ENCODE measurements at regions not wholly inside any gene's neighbourhood (a gene's known extent, or its start where the extent isn't known, plus 50 kb on each side); places are given as distances from the start of the nearest gene placed in this dataset.
"Not testable (repeated sequence)": the region's sequence is repeated elsewhere in the genome, so short reads cannot be mapped to it uniquely, and the experiment has no call there.

- no peaks in the 10 kb centered on the region for H3K9me3 ChIP-seq (ENCODE audit: control insufficient read depth in 2 of 3, insufficient read depth in 1 of 3, low read length in 3 of 3)
- H3K4me3 ChIP-seq (ENCODE audit: low read length in 3 of 3), result no peak overlapping the region
- H3K9ac ChIP-seq (ENCODE audit: low read length in 3 of 3), result no peak overlapping the region
- TF ChIP-seq CTCF (IDR thresholded peaks at IDR 0.05; ENCODE audit: borderline replicate concordance, extremely low read depth, insufficient read depth), result no peak
- no peak for DNase-seq
- no peaks in the 10 kb centered on the region for H3K36me3 ChIP-seq (ENCODE audit: control insufficient read depth in 2 of 3, insufficient read depth in 3 of 3, low read length in 3 of 3)
- H3K27ac ChIP-seq (ENCODE audit: low read depth in 2 of 2, low read length in 2 of 2), result no peak overlapping the region
- no peak for FAIRE-seq
- H3K4me1 ChIP-seq (ENCODE audit: control insufficient read depth in 2 of 3, insufficient read depth in 2 of 3, low read depth in 1 of 3, low read length in 3 of 3), result no peaks in the 10 kb centered on the region
- intact Hi-C loops (cut with DNase I), result no loop called here
- H3K27me3 ChIP-seq (ENCODE audit: control insufficient read depth, insufficient read depth, low read length), result no peaks in the 10 kb centered on the region
Measured at GRCh38 chr5:24998641-24999040, 353.9 kb upstream of the CDH10 start.

- intact Hi-C loops (cut with DNase I), result no loop called here
- no peak for FAIRE-seq
- Histone ChIP-seq H3K36me3 (ENCODE audit: control insufficient read depth in 2 of 3, insufficient read depth in 3 of 3, low read length in 3 of 3) (no peaks in the 10 kb centered on the region), H3K9me3 (ENCODE audit: control insufficient read depth in 2 of 3, insufficient read depth in 1 of 3, low read length in 3 of 3) (no peaks in the 10 kb centered on the region), H3K4me1 (ENCODE audit: control insufficient read depth in 2 of 3, insufficient read depth in 2 of 3, low read depth in 1 of 3, low read length in 3 of 3) (no peaks in the 10 kb centered on the region), H3K27me3 (ENCODE audit: control insufficient read depth, insufficient read depth, low read length) (no peaks in the 10 kb centered on the region), H3K9ac (ENCODE audit: low read length in 3 of 3) (no peak overlapping the region), H3K4me3 (ENCODE audit: low read length in 3 of 3) (no peak overlapping the region), H3K27ac (ENCODE audit: low read depth in 2 of 2, low read length in 2 of 2) (no peak overlapping the region)
- no peak for DNase-seq
- no peak for TF ChIP-seq CTCF (IDR thresholded peaks at IDR 0.05; ENCODE audit: borderline replicate concordance, extremely low read depth, insufficient read depth)
Measured at GRCh38 chr5:24986326-24986725, 341.5 kb upstream of the CDH10 start.

- H3K27ac ChIP-seq (ENCODE audit: low read depth in 2 of 2, low read length in 2 of 2); intact Hi-C loops (cut with DNase I); H3K36me3 ChIP-seq (ENCODE audit: control insufficient read depth in 2 of 3, insufficient read depth in 3 of 3, low read length in 3 of 3); FAIRE-seq; H3K27me3 ChIP-seq (ENCODE audit: control insufficient read depth, insufficient read depth, low read length); DNase-seq; H3K9me3 ChIP-seq (ENCODE audit: control insufficient read depth in 2 of 3, insufficient read depth in 1 of 3, low read length in 3 of 3); H3K4me1 ChIP-seq (ENCODE audit: control insufficient read depth in 2 of 3, insufficient read depth in 2 of 3, low read depth in 1 of 3, low read length in 3 of 3); H3K4me3 ChIP-seq (ENCODE audit: low read length in 3 of 3); H3K9ac ChIP-seq (ENCODE audit: low read length in 3 of 3): not testable (repeated sequence)
Measured at GRCh38 chr5:24978552-24978951, 333.8 kb upstream of the CDH10 start.

GRCh38 chr5:24963611-24964010, 318.8 kb upstream of the CDH10 start:
- intact Hi-C loops (cut with DNase I), result no loop called here
- no peak for TF ChIP-seq CTCF (IDR thresholded peaks at IDR 0.05; ENCODE audit: borderline replicate concordance, extremely low read depth, insufficient read depth)
- H3K27me3 ChIP-seq (ENCODE audit: control insufficient read depth, insufficient read depth, low read length), result no peaks in the 10 kb centered on the region
- no peaks in the 10 kb centered on the region for H3K9me3 ChIP-seq (ENCODE audit: control insufficient read depth in 2 of 3, insufficient read depth in 1 of 3, low read length in 3 of 3)
- FAIRE-seq (no peak), DNase-seq (no peak)
- H3K4me3 ChIP-seq (ENCODE audit: low read length in 3 of 3), result no peak overlapping the region
- H3K27ac ChIP-seq (ENCODE audit: low read depth in 2 of 2, low read length in 2 of 2), result no peak overlapping the region
- H3K9ac ChIP-seq (ENCODE audit: low read length in 3 of 3), result no peak overlapping the region
- H3K4me1 ChIP-seq (ENCODE audit: control insufficient read depth in 2 of 3, insufficient read depth in 2 of 3, low read depth in 1 of 3, low read length in 3 of 3), result no peaks in the 10 kb centered on the region
- no peaks in the 10 kb centered on the region for H3K36me3 ChIP-seq (ENCODE audit: control insufficient read depth in 2 of 3, insufficient read depth in 3 of 3, low read length in 3 of 3)
